GM12878 (cell line): ENCODE measurements at regions not wholly inside any gene's neighbourhood (a gene's known extent, or its start where the extent isn't known, plus 50 kb on each side); places are given as distances from the start of the nearest gene placed in this dataset.

Source experiments
- FOXM1 ChIP-seq: IDR thresholded peaks from 2 replicates; pipeline ENCODE4 v1.6.1; 2012; ENCODE audit warnings: low read depth, mild to moderate bottlenecking, inconsistent platforms, low read length, moderate library complexity
- HCFC1 ChIP-seq: fragments of 150-350 bp; IDR thresholded peaks from 2 replicates; pipeline ENCODE4 v1.6.1; 2014; ENCODE audit warnings: low read length
- POLR2AphosphoS2 ChIP-seq: IDR thresholded peaks from 2 replicates; pipeline ENCODE4 v1.6.1; 2011; ENCODE audit warnings: low read depth, mild to moderate bottlenecking, low read length, improper control_type of control experiment, moderate library complexity
- RAD21 ChIP-seq: IDR thresholded peaks from 2 replicates; pipeline ENCODE4 v1.6.1; 2011; ENCODE audit warnings: mild to moderate bottlenecking, low read depth, low read length, moderate library complexity; ENCODE audit not compliant: insufficient read depth
- TAF1 ChIP-seq: IDR thresholded peaks from 2 replicates; pipeline ENCODE4 v1.6.1; 2011; ENCODE audit warnings: mild to moderate bottlenecking, low read depth, low read length, borderline replicate concordance
- TF ChIP-seq, protein P1 (sequence below), 3 experiments: IDR thresholded peaks in 2 of 3; conservative IDR thresholded peaks in 1 of 3; 2 replicates each; pipeline ENCODE4 v1.5.1; 2011; ENCODE audit warnings: low read depth in 3 of 3, low read length in 3 of 3, mild to moderate bottlenecking in 3 of 3, control low read depth in 2 of 3, moderate library complexity in 2 of 3, inconsistent platforms in 1 of 3, mixed read lengths in 1 of 3; ENCODE audit not compliant: control insufficient read depth in 2 of 3, insufficient read depth in 1 of 3; ENCODE audit errors: extremely low read depth in 1 of 3
- TF ChIP-seq, protein P2 (sequence below): IDR thresholded peaks from 2 replicates; pipeline ENCODE4 v1.6.1; 2012; ENCODE audit warnings: low read length, inconsistent platforms
- TF ChIP-seq, protein P3 (sequence below): IDR thresholded peaks from 2 replicates; pipeline ENCODE4 v1.6.1; 2012; ENCODE audit warnings: low read depth, low read length, improper control_type of control experiment

DNA sequence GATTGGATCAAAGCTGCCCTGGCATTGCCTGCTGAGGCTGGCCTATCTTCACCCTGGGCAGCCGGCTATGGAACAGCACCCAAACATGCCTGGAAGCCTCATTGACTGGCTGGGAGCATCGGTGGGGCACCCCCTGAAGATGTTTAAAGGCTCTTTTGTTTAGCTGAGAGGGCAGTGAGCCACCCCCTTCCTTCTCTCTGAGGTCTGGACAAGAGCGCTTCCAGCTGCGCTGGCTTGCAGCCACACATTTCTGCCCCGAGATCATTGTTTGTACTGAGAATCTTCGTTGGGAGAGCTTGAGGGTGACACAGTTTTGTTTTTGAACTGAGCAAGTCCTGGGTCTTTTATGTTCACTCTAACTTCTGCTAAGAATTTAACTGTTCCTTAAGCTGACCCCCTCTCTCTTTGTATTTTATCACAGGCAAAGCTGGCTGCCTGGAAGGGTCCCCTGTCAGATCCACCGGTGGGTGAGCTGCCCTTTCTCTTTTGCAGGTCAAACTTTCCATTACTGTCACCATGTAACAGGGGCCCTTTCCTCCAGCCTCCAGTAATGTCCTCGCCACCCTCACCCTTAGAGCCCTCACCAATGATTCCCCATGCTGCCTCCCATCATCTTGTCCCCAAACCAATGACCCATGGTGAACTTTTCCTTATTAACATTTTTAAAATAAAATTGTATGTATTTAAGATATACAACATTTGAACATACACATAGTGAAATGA lies 212.2 kb downstream of the KIF26A start:
- TF ChIP-seq, protein P1, sequence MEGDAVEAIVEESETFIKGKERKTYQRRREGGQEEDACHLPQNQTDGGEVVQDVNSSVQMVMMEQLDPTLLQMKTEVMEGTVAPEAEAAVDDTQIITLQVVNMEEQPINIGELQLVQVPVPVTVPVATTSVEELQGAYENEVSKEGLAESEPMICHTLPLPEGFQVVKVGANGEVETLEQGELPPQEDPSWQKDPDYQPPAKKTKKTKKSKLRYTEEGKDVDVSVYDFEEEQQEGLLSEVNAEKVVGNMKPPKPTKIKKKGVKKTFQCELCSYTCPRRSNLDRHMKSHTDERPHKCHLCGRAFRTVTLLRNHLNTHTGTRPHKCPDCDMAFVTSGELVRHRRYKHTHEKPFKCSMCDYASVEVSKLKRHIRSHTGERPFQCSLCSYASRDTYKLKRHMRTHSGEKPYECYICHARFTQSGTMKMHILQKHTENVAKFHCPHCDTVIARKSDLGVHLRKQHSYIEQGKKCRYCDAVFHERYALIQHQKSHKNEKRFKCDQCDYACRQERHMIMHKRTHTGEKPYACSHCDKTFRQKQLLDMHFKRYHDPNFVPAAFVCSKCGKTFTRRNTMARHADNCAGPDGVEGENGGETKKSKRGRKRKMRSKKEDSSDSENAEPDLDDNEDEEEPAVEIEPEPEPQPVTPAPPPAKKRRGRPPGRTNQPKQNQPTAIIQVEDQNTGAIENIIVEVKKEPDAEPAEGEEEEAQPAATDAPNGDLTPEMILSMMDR (IDR thresholded peaks at IDR 0.05 in 2 of 3, conservative IDR thresholded peaks at IDR 0.05 in 1 of 3; ENCODE audit: control insufficient read depth in 2 of 3, extremely low read depth in 1 of 3, insufficient read depth in 1 of 3, low read depth in 3 of 3, low read length in 3 of 3) = no peak
- no peak for TF ChIP-seq FOXM1
- TF ChIP-seq POLR2AphosphoS2 = no peak
- TF ChIP-seq, protein P2, sequence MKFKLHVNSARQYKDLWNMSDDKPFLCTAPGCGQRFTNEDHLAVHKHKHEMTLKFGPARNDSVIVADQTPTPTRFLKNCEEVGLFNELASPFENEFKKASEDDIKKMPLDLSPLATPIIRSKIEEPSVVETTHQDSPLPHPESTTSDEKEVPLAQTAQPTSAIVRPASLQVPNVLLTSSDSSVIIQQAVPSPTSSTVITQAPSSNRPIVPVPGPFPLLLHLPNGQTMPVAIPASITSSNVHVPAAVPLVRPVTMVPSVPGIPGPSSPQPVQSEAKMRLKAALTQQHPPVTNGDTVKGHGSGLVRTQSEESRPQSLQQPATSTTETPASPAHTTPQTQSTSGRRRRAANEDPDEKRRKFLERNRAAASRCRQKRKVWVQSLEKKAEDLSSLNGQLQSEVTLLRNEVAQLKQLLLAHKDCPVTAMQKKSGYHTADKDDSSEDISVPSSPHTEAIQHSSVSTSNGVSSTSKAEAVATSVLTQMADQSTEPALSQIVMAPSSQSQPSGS = no peak
- TF ChIP-seq RAD21 = no peak
- no peak for TF ChIP-seq HCFC1
- TF ChIP-seq, protein P3, sequence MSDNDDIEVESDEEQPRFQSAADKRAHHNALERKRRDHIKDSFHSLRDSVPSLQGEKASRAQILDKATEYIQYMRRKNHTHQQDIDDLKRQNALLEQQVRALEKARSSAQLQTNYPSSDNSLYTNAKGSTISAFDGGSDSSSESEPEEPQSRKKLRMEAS = no peak
- TF ChIP-seq TAF1 = no peak
